HepG2 (cell line): ENCODE measurements at regions not wholly inside any gene's neighbourhood (a gene's known extent, or its start where the extent isn't known, plus 50 kb on each side); places are given as distances from the start of the nearest gene placed in this dataset.

Experiments
- ARID5B ChIP-seq: IDR thresholded peaks from 2 replicates; pipeline ENCODE4 v1.4.0; 2020; ENCODE audit warnings: mild to moderate bottlenecking, missing genetic modification reagents
- CEBPB ChIP-seq: IDR thresholded peaks from 2 replicates; pipeline ENCODE4 v1.6.1; 2011; ENCODE audit warnings: low read depth, low read length, improper control_type of control experiment, borderline replicate concordance
- CREB3 ChIP-seq: sonication (generic); formaldehyde crosslinking; IDR thresholded peaks from 2 replicates; pipeline ENCODE4 v1.5.0; 2020; ENCODE audit warnings: missing genetic modification reagents
- FOXM1 ChIP-seq: sonication (generic); formaldehyde crosslinking; IDR thresholded peaks from 2 replicates; pipeline ENCODE4 v1.5.0; 2020; ENCODE audit warnings: missing genetic modification reagents
- GPN1 ChIP-seq: sonication (generic); formaldehyde crosslinking; IDR thresholded peaks from 2 replicates; pipeline ENCODE4 v1.5.1; 2020; ENCODE audit warnings: missing genetic modification reagents, borderline replicate concordance
- MED8 ChIP-seq: sonication (generic); formaldehyde crosslinking; IDR thresholded peaks from 2 replicates; pipeline ENCODE4 v1.8.1; 2023; ENCODE audit warnings: mild to moderate bottlenecking, missing genetic modification reagents; ENCODE audit not compliant: insufficient replicate concordance
- MYC ChIP-seq: sonication (generic); formaldehyde crosslinking; IDR thresholded peaks from 2 replicates; pipeline ENCODE4 v1.9.0; 2021; ENCODE audit warnings: missing genetic modification reagents, borderline replicate concordance
- NFATC3 ChIP-seq: sonication (generic); formaldehyde crosslinking; IDR thresholded peaks from 2 replicates; pipeline ENCODE4 v1.5.1; 2020; ENCODE audit warnings: mild to moderate bottlenecking, missing genetic modification reagents
- NFKBIZ ChIP-seq: IDR thresholded peaks from 2 replicates; pipeline ENCODE4 v1.6.1; 2018; ENCODE audit warnings: missing genetic modification reagents, missing compliant biosample characterization
- SIX1 ChIP-seq: sonication (generic); formaldehyde crosslinking; IDR thresholded peaks from 2 replicates; pipeline ENCODE4 v1.4.0; 2020; ENCODE audit warnings: missing genetic modification reagents, borderline replicate concordance
- SMAD3 ChIP-seq: sonication (generic); formaldehyde crosslinking; IDR thresholded peaks from 2 replicates; pipeline ENCODE4 v1.4.0; 2020; ENCODE audit warnings: missing genetic modification reagents
- SRY ChIP-seq: sonication (generic); formaldehyde crosslinking; IDR thresholded peaks from 2 replicates; pipeline ENCODE4 v1.8.0; 2022; ENCODE audit warnings: mild to moderate bottlenecking, missing genetic modification reagents
- XBP1 ChIP-seq: sonication (generic); formaldehyde crosslinking; IDR thresholded peaks from 2 replicates; pipeline ENCODE4 v1.5.0; 2020; ENCODE audit warnings: missing genetic modification reagents
- ZMAT3 ChIP-seq: sonication (generic); formaldehyde crosslinking; conservative IDR thresholded peaks from 2 replicates; pipeline ENCODE4 v1.7.0; 2021; ENCODE audit warnings: missing genetic modification reagents
- ZNF263 ChIP-seq: sonication (generic); formaldehyde crosslinking; IDR thresholded peaks from 2 replicates; pipeline ENCODE4 v1.4.0; 2020; ENCODE audit warnings: missing genetic modification reagents
- ZNF629 ChIP-seq: sonication (generic); formaldehyde crosslinking; conservative IDR thresholded peaks from 2 replicates; pipeline ENCODE4 v1.5.0; 2020; ENCODE audit warnings: missing genetic modification reagents
- ZNF724P ChIP-seq: sonication (generic); formaldehyde crosslinking; IDR thresholded peaks from 2 replicates; pipeline ENCODE4 v1.8.0; 2022; ENCODE audit warnings: missing genetic modification reagents, borderline replicate concordance
- TF ChIP-seq, protein P1 (sequence below): IDR thresholded peaks from 2 replicates; pipeline ENCODE4 v1.6.1; 2012; ENCODE audit warnings: low read length, improper control_type of control experiment
- TF ChIP-seq, protein P2 (sequence below): sonication (generic); formaldehyde crosslinking; IDR thresholded peaks from 2 replicates; pipeline ENCODE4 v1.8.0; 2022; ENCODE audit warnings: missing genetic modification reagents, mild to moderate bottlenecking, borderline replicate concordance
- TF ChIP-seq, protein P3 (sequence below): sonication (generic); formaldehyde crosslinking; IDR thresholded peaks from 2 replicates; pipeline ENCODE4 v1.5.0; 2020; ENCODE audit warnings: missing genetic modification reagents

- TF ChIP-seq, protein P1, sequence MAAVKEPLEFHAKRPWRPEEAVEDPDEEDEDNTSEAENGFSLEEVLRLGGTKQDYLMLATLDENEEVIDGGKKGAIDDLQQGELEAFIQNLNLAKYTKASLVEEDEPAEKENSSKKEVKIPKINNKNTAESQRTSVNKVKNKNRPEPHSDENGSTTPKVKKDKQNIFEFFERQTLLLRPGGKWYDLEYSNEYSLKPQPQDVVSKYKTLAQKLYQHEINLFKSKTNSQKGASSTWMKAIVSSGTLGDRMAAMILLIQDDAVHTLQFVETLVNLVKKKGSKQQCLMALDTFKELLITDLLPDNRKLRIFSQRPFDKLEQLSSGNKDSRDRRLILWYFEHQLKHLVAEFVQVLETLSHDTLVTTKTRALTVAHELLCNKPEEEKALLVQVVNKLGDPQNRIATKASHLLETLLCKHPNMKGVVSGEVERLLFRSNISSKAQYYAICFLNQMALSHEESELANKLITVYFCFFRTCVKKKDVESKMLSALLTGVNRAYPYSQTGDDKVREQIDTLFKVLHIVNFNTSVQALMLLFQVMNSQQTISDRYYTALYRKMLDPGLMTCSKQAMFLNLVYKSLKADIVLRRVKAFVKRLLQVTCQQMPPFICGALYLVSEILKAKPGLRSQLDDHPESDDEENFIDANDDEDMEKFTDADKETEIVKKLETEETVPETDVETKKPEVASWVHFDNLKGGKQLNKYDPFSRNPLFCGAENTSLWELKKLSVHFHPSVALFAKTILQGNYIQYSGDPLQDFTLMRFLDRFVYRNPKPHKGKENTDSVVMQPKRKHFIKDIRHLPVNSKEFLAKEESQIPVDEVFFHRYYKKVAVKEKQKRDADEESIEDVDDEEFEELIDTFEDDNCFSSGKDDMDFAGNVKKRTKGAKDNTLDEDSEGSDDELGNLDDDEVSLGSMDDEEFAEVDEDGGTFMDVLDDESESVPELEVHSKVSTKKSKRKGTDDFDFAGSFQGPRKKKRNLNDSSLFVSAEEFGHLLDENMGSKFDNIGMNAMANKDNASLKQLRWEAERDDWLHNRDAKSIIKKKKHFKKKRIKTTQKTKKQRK: no peak
- TF ChIP-seq CEBPB: peak; percentile 30; the same call in 1 of the 2 replicates
- no peak for TF ChIP-seq SMAD3 (CRISPR knock-in tag)
- no peak for TF ChIP-seq FOXM1 (CRISPR knock-in tag)
- peak; percentile 66 for TF ChIP-seq ARID5B (CRISPR knock-in tag)
- peak; percentile 93 for TF ChIP-seq SIX1 (CRISPR knock-in tag)
- TF ChIP-seq XBP1 (CRISPR knock-in tag): no peak
- TF ChIP-seq ZNF263 (CRISPR knock-in tag): no peak
- no peak for TF ChIP-seq SRY (CRISPR knock-in tag)
- TF ChIP-seq, protein P2, sequence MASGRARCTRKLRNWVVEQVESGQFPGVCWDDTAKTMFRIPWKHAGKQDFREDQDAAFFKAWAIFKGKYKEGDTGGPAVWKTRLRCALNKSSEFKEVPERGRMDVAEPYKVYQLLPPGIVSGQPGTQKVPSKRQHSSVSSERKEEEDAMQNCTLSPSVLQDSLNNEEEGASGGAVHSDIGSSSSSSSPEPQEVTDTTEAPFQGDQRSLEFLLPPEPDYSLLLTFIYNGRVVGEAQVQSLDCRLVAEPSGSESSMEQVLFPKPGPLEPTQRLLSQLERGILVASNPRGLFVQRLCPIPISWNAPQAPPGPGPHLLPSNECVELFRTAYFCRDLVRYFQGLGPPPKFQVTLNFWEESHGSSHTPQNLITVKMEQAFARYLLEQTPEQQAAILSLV (CRISPR knock-in tag): no peak
- no peak for TF ChIP-seq ZNF724P (CRISPR knock-in tag)
- TF ChIP-seq GPN1: no peak
- TF ChIP-seq, protein P3, sequence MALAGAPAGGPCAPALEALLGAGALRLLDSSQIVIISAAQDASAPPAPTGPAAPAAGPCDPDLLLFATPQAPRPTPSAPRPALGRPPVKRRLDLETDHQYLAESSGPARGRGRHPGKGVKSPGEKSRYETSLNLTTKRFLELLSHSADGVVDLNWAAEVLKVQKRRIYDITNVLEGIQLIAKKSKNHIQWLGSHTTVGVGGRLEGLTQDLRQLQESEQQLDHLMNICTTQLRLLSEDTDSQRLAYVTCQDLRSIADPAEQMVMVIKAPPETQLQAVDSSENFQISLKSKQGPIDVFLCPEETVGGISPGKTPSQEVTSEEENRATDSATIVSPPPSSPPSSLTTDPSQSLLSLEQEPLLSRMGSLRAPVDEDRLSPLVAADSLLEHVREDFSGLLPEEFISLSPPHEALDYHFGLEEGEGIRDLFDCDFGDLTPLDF (CRISPR knock-in tag): no peak
- TF ChIP-seq MED8: no peak
- TF ChIP-seq ZNF629 (CRISPR knock-in tag): no peak
- TF ChIP-seq ZMAT3: no peak
- no peak for TF ChIP-seq CREB3 (CRISPR knock-in tag)
- TF ChIP-seq NFATC3 (CRISPR knock-in tag): no peak
- no peak for TF ChIP-seq MYC (CRISPR knock-in tag)
- no peak for TF ChIP-seq NFKBIZ
These were observed 161.3 kb upstream of the LPP start (continued) for GRCh38 chr3:187992609-187993008.
